Ectodermal cell (in vitro differentiated cells): ENCODE measurements at regions not wholly inside any gene's neighbourhood (a gene's known extent, or its start where the extent isn't known, plus 50 kb on each side); places are given as distances from the start of the nearest gene placed in this dataset.

Source experiments
- H3K27ac ChIP-seq: 2 replicates; pipeline ENCODE4 v1.7.0; 2013; ENCODE audit warnings: mild to moderate bottlenecking, low read depth, low read length; ENCODE audit not compliant: insufficient read depth, poor library complexity, severe bottlenecking
- H3K27me3 ChIP-seq: 2 replicates; pipeline ENCODE4 v1.7.0; 2013; ENCODE audit warnings: mild to moderate bottlenecking, low read length; ENCODE audit not compliant: insufficient read depth, control insufficient read depth, poor library complexity, severe bottlenecking
- H3K36me3 ChIP-seq: one replicate; pipeline ENCODE4 v1.7.0; 2013; ENCODE audit warnings: low read length; ENCODE audit not compliant: control insufficient read depth, insufficient read depth
- H3K4me1 ChIP-seq: one replicate; pipeline ENCODE4 v1.7.0; 2013; ENCODE audit warnings: low read length; ENCODE audit not compliant: control insufficient read depth, insufficient read depth
- H3K4me3 ChIP-seq: 2 replicates; pipeline ENCODE4 v1.7.0; 2013; ENCODE audit warnings: low read depth, low read length, control low read depth; ENCODE audit not compliant: insufficient read depth
- H3K9me3 ChIP-seq: 2 replicates; pipeline ENCODE4 v1.7.0; 2013; ENCODE audit warnings: mild to moderate bottlenecking, low read length, moderate library complexity; ENCODE audit not compliant: control insufficient read depth
- WGBS, 2 experiments: methylation state at CpG; one replicate each; pipeline ENCODE4 v1.1.7; 2013; ENCODE audit warnings: missing lambda C conversion rate in 2 of 2; 5-methylcytosine and 5-hydroxymethylcytosine counted together

DNA sequence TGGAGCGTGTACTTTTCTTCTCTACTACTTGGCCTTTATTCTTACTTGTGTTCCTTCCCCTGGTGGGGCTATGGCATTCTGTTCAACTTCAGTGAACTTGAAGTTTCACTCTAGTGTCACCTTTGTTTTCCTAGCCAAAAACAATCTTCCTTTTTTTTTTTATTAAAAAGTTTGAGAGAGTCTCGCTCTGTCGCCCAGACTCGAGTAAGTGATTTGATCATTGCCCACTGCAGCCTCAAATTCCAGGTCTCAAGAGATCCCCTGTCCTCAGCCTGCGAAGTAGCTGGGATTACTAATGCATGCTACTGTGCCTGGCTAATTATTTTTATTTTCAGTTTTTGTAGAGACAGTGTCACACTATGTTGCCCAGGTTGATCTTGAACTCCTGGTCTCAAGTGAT is 124.8 kb downstream of the SST start:
- no peaks in the 10 kb centered on the region for H3K4me1 ChIP-seq
- no peak overlapping the region for H3K4me3 ChIP-seq
- no peaks in the 10 kb centered on the region for H3K9me3 ChIP-seq
- H3K27me3 ChIP-seq: no peaks in the 10 kb centered on the region
- no peaks in the 10 kb centered on the region for H3K36me3 ChIP-seq
- 95 to 98% methylated on average over 5 of the region's 5 CpGs for WGBS, 2 experiments
- H3K27ac ChIP-seq: no peak overlapping the region

DNA sequence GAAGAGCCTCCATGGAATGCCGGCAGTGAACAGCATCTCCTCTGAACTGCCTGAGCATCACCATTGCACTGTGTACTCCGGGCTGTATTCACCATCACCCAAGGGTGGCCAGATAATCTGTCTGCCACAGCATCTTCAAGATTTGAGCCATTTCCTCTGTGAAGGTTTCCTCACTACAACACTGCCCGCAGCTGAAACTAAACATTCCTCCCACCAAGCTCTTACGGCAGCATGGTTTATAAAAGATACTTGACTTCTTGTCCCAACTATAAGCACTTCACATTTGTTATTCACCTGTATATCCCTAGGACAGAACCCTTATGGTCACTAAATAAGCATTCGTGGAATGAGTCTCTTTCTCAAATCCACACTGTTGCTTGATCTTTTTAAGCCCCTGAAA is 125.9 kb downstream of the SST start:
- 94 to 97% methylated on average over 5 of the region's 5 CpGs for WGBS, 2 experiments
- Histone ChIP-seq H3K27me3 (no peaks in the 10 kb centered on the region), H3K36me3 (no peaks in the 10 kb centered on the region), H3K9me3 (no peaks in the 10 kb centered on the region), H3K4me3 (no peak overlapping the region), H3K4me1 (no peaks in the 10 kb centered on the region), H3K27ac (no peak overlapping the region)

DNA sequence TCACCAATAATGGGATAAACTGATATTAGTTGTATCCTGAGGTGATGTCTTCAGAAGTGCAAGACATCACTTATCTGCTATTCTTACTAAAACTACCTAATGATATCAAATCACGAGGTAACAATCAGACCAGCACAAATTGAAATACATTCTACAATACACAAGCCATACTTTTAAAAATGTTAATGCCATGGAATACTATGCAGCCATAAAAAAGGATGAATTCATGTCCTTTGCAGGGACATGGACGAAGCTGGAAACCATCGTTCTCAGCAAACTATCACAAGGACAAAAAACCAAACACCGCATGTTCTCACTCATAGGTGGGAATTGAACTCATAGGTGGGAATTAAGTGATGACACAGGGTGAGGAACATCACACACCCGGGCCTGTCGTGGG is 129.3 kb downstream of the SST start:
- no peak overlapping the region for H3K27ac ChIP-seq
- no peaks in the 10 kb centered on the region for H3K9me3 ChIP-seq
- H3K4me1 ChIP-seq: no peaks in the 10 kb centered on the region
- WGBS, 2 experiments: 86 to 96% methylated on average over 5 to 6 of the region's 6 CpGs
- no peak overlapping the region for H3K4me3 ChIP-seq
- no peaks in the 10 kb centered on the region for H3K36me3 ChIP-seq
- H3K27me3 ChIP-seq: no peaks in the 10 kb centered on the region

DNA sequence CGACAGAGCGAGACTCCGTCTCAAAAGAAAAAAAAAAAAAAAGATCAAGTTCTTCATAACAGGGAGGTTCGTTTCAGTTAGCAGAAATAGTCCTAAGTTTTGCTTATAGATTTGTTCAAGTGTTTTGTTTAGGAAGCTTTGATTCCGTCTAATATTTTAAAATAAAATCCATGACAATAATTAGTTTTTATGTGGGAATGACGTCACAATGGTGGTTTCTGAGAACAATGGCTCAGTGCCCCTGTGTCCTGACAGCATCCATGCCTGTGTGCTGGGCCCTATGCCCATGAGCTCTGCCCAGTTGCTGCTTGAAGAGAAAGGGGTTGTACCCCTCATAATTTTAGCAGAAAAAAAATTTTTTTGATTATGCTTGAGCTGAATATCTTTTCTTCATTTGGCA is 134.0 kb downstream of the SST start:
- Histone ChIP-seq H3K9me3 (no peaks in the 10 kb centered on the region), H3K4me3 (no peak overlapping the region), H3K4me1 (no peaks in the 10 kb centered on the region), H3K27ac (no peak overlapping the region), H3K27me3 (no peaks in the 10 kb centered on the region), H3K36me3 (no peaks in the 10 kb centered on the region)
- WGBS, 2 experiments: 91 to 94% methylated on average over 5 to 6 of the region's 6 CpGs

DNA sequence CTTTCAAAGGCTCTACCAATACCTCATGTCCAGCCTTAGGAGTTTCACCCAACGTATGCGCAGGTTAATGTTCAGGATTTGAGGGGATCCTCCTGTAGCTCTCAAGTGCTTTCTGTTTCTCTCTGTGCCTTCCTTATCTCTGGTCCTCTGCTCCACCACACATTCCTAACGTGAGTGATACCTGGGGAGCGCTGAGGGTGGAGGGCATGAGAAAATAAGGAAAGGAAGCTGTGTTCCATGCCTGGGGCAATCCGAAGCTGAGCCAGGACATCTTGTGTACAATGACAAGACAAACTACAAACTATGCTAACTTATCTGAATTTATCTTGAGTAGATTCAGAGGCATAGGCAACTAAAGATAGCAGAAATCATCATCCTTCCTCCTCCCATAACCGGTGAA is 136.4 kb downstream of the SST start:
- Histone ChIP-seq H3K4me1 (no peaks in the 10 kb centered on the region), H3K9me3 (no peaks in the 10 kb centered on the region), H3K27me3 (no peaks in the 10 kb centered on the region), H3K4me3 (no peak overlapping the region), H3K27ac (no peak overlapping the region), H3K36me3 (no peaks in the 10 kb centered on the region)
- WGBS, 2 experiments: 79 to 83% methylated on average over 5 to 6 of the region's 6 CpGs

DNA sequence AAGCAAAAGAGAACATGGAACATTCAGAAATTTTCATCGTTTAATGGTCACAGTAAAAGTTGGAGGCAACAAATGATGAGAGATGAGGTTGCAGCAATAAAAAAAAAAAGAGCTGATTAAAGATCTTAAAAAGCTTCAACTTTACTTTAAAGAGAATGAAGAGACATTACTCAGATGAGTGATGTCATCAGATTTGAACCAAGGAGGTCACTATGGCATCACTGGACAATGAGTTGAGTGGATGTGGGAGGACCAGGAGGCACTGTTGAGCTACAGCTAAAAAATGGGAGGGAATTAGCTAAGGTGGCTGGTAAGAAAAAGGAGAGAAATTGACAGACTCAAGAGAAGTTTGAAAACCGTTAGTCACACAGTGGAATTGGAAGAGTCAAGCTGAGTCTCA is 138.4 kb downstream of the SST start:
- H3K9me3 ChIP-seq: no peaks in the 10 kb centered on the region
- 88 to 95% methylated on average over 2 of the region's 2 CpGs for WGBS, 2 experiments
- H3K27me3 ChIP-seq: no peaks in the 10 kb centered on the region
- H3K4me1 ChIP-seq: no peaks in the 10 kb centered on the region
- H3K36me3 ChIP-seq: no peaks in the 10 kb centered on the region
- H3K27ac ChIP-seq: no peak overlapping the region
- H3K4me3 ChIP-seq: no peak overlapping the region

DNA sequence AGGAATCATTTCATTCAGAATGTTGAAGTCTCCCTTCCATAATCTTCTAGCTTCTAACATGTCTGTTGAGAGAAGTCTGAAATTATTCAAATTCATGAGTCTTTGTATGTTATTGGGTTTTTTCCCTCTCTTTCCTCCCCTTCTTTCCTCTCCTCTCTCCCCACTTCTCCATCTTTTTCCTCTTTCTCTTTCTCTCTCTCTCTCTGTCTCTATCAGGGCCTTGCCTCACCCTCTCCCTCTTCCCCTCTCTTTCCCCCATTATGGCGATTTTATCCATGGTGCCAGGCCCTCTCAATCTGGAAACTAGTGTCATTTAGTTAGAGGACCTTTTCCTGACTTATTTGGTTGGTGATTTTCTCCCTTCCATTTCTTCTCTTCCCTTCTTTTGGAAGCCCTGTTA is 147.3 kb downstream of the SST start:
- 85 to 100% methylated on average over 1 of the region's 1 CpG for WGBS, 2 experiments
- Histone ChIP-seq H3K36me3 (no peaks in the 10 kb centered on the region), H3K9me3 (no peaks in the 10 kb centered on the region), H3K4me1 (peaks cover 3% of the 10 kb centered on the region), H3K27ac (no peak overlapping the region), H3K4me3 (no peak overlapping the region), H3K27me3 (no peaks in the 10 kb centered on the region)

DNA sequence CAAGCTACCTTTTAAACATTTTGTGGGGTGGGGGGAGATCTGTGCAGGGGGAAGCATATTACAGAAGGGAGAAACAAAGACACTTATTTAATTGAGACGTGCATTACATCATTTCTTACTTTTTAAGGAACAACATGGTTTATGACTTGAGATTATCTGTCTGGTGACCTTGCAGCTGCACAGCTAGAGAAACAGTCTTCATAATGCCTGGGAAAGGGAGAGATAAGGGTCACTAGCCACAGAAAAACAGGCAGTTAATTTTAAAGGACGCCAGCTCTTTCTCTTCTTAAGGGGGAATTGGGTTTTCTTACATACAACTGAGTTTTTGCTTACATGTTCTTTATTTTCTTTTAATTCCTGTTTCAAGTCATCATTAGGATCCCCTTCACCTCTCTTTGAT is 147.9 kb downstream of the SST start:
- no peak overlapping the region for H3K27ac ChIP-seq
- WGBS, 2 experiments: 95% methylated on average over 2 of the region's 2 CpGs; no CpG with 5 or more reads in 1 of the 2 experiments
- H3K27me3 ChIP-seq: no peaks in the 10 kb centered on the region
- no peak overlapping the region for H3K4me3 ChIP-seq
- H3K9me3 ChIP-seq: no peaks in the 10 kb centered on the region
- H3K36me3 ChIP-seq: no peaks in the 10 kb centered on the region
- peaks cover 3% of the 10 kb centered on the region for H3K4me1 ChIP-seq

DNA sequence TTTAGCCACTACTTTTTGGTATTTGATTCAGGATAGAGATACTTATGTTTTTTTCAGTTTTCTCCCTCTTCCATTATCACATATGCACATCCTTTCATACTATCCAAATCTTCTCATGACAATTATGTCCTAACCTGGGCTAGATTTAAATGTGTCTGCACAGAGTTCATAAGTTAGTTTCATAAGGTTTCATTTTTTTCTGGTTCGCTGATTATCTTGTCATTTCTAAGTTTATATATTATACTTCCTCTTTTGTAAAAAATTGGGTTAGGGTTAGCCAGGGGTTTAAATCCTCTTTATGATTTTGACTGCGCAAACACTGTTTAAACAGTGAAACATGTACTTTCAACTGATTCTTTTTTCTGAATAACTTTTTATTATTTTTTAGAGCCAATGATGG is 148.6 kb downstream of the SST start:
- no peaks in the 10 kb centered on the region for H3K27me3 ChIP-seq
- 100% methylated on average over 1 of the region's 2 CpGs for WGBS, 2 experiments

DNA sequence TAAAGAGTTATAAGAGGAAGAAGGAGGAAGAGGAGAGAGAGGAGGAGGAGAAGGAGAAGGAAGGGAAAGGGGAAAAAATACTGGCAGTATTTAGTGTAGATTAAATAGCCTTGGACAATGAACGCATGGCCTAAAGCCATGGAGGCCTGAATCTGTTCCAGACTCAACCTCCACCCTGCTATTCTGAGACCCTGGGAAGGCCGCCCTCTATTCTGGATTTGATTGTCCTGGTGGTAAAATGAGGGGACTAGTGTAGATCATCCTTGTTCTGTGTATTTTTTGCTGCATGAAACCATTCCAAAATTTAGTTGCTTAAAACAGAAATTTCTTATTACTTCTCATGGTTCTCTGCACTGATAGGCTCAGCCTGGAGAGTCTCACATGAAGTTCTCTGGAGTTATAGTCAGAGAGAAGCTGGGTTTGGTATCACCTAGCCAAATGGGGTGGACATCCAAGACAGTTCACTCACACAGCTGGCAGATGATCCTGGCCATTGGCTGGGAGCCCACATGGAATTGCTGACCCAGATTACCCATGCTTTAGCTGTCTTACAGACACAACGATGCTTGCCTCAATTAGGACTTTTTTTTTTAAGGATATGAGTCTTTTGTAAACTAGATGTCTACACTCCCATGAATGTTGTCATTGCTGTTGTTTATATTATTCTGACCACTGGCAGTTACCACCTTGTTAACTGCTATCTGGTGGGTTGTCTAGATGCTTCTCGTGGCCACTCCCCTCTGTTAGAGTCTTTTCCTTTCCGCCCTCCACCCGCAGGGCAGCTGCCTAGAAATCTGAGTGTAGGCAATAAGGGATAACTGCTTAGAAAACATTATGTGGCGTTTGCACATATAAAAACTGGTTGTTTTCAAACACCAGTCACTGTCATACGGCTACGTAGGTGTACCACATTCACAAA is 149.9 kb downstream of the SST start:
- Histone ChIP-seq H3K4me1 (peaks cover 3% of the 10 kb centered on the region), H3K27ac (no peak overlapping the region)

More for the DNA sequence above, 148.6 kb downstream of the SST start:
- H3K4me1 ChIP-seq: peaks cover 3% of the 10 kb centered on the region
- no peaks in the 10 kb centered on the region for H3K9me3 ChIP-seq
- H3K4me3 ChIP-seq: no peak overlapping the region
- no peaks in the 10 kb centered on the region for H3K36me3 ChIP-seq
- no peak overlapping the region for H3K27ac ChIP-seq

More for the DNA sequence above, 149.9 kb downstream of the SST start:
- Histone ChIP-seq H3K4me3 (no peak overlapping the region), H3K9me3 (no peaks in the 10 kb centered on the region), H3K36me3 (no peaks in the 10 kb centered on the region), H3K27me3 (no peaks in the 10 kb centered on the region)
- 93 to 94% methylated on average over 9 of the region's 9 CpGs for WGBS, 2 experiments
